K562 (cell line): ENCODE measurements at regions not wholly inside any gene's neighbourhood (a gene's known extent, or its start where the extent isn't known, plus 50 kb on each side); places are given as distances from the start of the nearest gene placed in this dataset.

Source experiments
- CTCF ChIP-seq, 3 experiments: IDR thresholded peaks in 2 of 3; conservative IDR thresholded peaks in 1 of 3; 2 replicates each; pipeline ENCODE4 v1.5.1; 2011 to 2012; ENCODE audit warnings: low read length in 3 of 3, mild to moderate bottlenecking in 3 of 3, control low read depth in 2 of 3, improper control_type of control experiment in 1 of 3, inconsistent platforms in 1 of 3, low read depth in 1 of 3, mixed read lengths in 1 of 3, moderate library complexity in 1 of 3; ENCODE audit not compliant: insufficient read depth in 2 of 3
- RBM34 ChIP-seq: fragments of 200-400 bp; formaldehyde crosslinking; IDR thresholded peaks from 2 replicates; pipeline ENCODE4 v1.6.1; 2018; ENCODE audit warnings: low read length, borderline replicate concordance; ENCODE audit not compliant: insufficient read depth
- TF ChIP-seq, protein P1 (sequence below): sonication (generic); formaldehyde crosslinking; IDR thresholded peaks from 2 replicates; pipeline ENCODE4 v1.8.1; 2023; ENCODE audit warnings: mild to moderate bottlenecking, missing genetic modification reagents

GRCh38 chr13:84845907-84846619, 953.2 kb downstream of the SLITRK6 start:
- TF ChIP-seq, protein P1, sequence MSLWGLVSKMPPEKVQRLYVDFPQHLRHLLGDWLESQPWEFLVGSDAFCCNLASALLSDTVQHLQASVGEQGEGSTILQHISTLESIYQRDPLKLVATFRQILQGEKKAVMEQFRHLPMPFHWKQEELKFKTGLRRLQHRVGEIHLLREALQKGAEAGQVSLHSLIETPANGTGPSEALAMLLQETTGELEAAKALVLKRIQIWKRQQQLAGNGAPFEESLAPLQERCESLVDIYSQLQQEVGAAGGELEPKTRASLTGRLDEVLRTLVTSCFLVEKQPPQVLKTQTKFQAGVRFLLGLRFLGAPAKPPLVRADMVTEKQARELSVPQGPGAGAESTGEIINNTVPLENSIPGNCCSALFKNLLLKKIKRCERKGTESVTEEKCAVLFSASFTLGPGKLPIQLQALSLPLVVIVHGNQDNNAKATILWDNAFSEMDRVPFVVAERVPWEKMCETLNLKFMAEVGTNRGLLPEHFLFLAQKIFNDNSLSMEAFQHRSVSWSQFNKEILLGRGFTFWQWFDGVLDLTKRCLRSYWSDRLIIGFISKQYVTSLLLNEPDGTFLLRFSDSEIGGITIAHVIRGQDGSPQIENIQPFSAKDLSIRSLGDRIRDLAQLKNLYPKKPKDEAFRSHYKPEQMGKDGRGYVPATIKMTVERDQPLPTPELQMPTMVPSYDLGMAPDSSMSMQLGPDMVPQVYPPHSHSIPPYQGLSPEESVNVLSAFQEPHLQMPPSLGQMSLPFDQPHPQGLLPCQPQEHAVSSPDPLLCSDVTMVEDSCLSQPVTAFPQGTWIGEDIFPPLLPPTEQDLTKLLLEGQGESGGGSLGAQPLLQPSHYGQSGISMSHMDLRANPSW: no peak
- TF ChIP-seq CTCF (IDR thresholded peaks at IDR 0.05 in 2 of 3, conservative IDR thresholded peaks at IDR 0.05 in 1 of 3; ENCODE audit: insufficient read depth in 2 of 3, low read depth in 1 of 3, low read length in 3 of 3) (no peak), RBM34 (no peak)
